ENCODE measurements at regions not wholly inside any gene's neighbourhood (a gene's known extent, or its start where the extent isn't known, plus 50 kb on each side); places are given as distances from the start of the nearest gene placed in this dataset.

DNA sequence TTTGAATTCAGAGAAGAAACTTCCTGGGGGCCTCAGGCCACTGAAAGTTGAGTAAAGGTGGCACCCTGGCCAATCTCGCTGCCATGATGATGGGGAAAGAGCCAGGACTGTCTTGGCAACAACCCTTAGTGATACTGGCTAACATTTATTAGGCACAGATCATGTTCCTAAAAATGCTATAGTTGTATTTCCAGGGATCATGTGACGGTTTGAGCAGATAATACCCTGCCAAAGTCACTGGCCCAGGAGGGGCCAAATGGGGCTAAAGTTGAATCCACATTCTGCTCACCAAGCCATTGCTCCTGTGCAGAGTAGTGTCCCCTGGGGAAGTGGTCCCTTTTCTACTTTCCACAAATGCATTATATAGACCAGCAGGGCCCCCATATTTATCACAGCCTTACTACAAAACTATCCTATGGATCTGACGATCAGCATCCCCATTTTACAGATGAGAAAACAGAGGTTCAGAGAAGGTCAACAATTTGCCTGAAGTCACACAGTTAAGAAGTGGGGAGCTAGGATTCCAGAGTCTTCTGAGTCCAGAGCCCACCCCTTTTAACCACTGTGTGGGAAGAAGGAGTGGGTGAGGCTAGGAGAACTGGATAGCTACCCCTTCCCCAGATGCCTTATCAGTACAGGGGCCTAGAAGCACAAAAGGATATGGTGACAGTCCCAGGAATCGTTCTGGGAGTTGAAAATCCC lies 300.0 kb upstream of the IRX3 start:
- Histone ChIP-seq H3K4me1 (ENCODE audit: control insufficient read depth in 1 of 2, low read depth in 2 of 2) (no peaks in the 10 kb centered on the region), H3K9me3 (no peaks in the 10 kb centered on the region), H3K27me3 (replicated peaks; ENCODE audit: insufficient read depth) (no peaks in the 10 kb centered on the region), H3K36me3 (no peaks in the 10 kb centered on the region), H3K27ac (no peak overlapping the region), H3K4me3 (no peak overlapping the region)
- DNase-seq (ENCODE audit: low spot score) (no peak), ATAC-seq (ENCODE audit: insufficient number of reproducible peaks, low FRiP score, low read depth) (no peak)
- TF ChIP-seq, protein P1, sequence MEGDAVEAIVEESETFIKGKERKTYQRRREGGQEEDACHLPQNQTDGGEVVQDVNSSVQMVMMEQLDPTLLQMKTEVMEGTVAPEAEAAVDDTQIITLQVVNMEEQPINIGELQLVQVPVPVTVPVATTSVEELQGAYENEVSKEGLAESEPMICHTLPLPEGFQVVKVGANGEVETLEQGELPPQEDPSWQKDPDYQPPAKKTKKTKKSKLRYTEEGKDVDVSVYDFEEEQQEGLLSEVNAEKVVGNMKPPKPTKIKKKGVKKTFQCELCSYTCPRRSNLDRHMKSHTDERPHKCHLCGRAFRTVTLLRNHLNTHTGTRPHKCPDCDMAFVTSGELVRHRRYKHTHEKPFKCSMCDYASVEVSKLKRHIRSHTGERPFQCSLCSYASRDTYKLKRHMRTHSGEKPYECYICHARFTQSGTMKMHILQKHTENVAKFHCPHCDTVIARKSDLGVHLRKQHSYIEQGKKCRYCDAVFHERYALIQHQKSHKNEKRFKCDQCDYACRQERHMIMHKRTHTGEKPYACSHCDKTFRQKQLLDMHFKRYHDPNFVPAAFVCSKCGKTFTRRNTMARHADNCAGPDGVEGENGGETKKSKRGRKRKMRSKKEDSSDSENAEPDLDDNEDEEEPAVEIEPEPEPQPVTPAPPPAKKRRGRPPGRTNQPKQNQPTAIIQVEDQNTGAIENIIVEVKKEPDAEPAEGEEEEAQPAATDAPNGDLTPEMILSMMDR (IDR thresholded peaks at IDR 0.05): no peak

DNA sequence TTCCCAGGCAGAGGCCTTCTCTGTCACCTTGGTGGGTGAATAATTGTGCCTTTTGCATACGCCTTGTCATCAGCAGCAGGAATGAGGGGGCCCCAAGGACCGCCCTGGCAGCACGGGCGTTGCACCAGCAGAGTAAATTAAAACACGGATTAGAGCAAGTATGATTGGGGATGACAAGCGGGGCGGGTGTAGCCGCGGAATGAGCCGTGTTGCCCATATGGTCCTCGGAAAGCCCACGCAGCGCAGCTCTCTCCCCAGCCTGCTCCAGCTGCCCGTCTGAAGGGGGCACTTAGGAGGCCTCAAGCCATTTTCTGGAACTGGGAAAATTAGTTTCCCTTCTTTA lies 299.4 kb upstream of the IRX3 start:
- no peak for ATAC-seq (ENCODE audit: insufficient number of reproducible peaks, low FRiP score, low read depth)
- Histone ChIP-seq H3K9me3 (no peaks in the 10 kb centered on the region), H3K4me1 (ENCODE audit: control insufficient read depth in 1 of 2, low read depth in 2 of 2) (no peaks in the 10 kb centered on the region), H3K36me3 (no peaks in the 10 kb centered on the region), H3K4me3 (no peak overlapping the region), H3K27ac (no peak overlapping the region), H3K27me3 (replicated peaks; ENCODE audit: insufficient read depth) (no peaks in the 10 kb centered on the region)
- no peak for DNase-seq (ENCODE audit: low spot score)
- TF ChIP-seq, protein P1 (IDR thresholded peaks at IDR 0.05): no peak

DNA sequence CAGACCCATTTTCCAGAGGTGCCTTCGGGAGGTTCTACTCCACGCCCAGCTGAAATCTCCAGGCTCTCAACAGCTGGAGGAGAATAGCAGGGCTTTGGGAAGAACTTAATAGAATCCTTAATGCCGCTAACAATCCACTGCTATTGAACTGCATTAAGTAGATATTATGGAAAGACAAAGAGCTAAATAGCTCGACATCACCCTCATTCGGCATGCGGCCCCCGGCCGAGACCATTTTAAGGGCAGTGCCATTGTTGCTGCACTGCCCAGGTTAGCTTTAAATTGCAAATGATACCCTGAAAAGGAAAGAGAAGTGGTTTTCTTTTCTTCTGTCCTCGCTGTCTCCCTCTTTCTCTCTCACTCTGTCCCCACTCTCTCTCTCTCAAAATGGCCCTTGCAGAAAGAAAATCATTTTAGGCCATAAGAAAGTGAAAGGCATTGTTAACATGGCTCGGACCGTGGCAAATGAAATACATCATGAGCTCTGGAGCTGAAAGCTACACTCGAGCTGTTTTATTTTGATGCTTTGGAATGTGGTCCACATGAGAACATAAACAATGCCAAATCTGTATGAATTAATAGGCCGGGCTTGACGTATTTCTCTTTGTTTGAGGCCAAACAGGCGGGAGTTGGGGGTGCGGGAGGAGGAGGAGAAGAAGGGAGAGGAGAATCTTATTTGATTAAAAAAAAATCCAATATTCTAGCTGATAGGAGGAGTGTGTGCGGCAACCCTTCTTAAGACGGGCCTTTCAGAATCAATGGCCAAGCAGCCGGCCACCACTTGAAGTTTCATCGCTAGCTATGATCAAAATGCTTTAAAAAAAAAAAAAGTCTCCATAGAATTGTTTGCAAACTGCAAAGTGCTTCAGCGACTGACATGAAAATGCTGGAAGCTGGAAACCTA lies 298.8 kb upstream of the IRX3 start:
- no peak for DNase-seq (ENCODE audit: low spot score)
- ATAC-seq (ENCODE audit: insufficient number of reproducible peaks, low FRiP score, low read depth): no peak
- H3K27me3 ChIP-seq (replicated peaks; ENCODE audit: insufficient read depth): no peaks in the 10 kb centered on the region

DNA sequence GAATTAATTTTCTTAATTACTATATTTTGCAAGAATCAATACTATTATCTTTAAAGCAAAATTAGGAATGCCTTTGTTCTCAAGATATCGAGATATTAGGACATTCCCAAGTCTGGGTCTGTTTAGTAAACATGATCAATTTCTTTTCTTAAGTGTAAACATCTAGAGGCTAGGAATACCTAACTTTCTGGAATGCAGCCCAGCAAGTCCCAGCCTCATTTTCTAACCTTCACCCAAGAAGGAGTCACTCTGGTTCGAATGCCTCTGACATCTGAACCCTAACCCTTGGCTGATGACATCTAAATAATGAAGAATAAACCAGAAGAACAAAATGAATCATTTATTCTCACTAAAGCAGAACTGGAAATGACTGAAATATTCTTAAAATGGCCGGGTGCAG lies 297.5 kb upstream of the IRX3 start:
- ATAC-seq (ENCODE audit: insufficient number of reproducible peaks, low FRiP score, low read depth) (no peak), DNase-seq (ENCODE audit: low spot score) (no peak)
- Histone ChIP-seq H3K4me1 (ENCODE audit: control insufficient read depth in 1 of 2, low read depth in 2 of 2) (no peaks in the 10 kb centered on the region), H3K27me3 (replicated peaks; ENCODE audit: insufficient read depth) (no peaks in the 10 kb centered on the region), H3K36me3 (no peaks in the 10 kb centered on the region), H3K9me3 (no peaks in the 10 kb centered on the region), H3K4me3 (no peak overlapping the region), H3K27ac (no peak overlapping the region)
- TF ChIP-seq, protein P1 (IDR thresholded peaks at IDR 0.05): no peak

More for the DNA sequence above, 298.8 kb upstream of the IRX3 start:
- H3K4me1 ChIP-seq (ENCODE audit: control insufficient read depth in 1 of 2, low read depth in 2 of 2): no peaks in the 10 kb centered on the region
- TF ChIP-seq, protein P1 (IDR thresholded peaks at IDR 0.05): no peak
- H3K9me3 ChIP-seq: no peaks in the 10 kb centered on the region
- H3K27ac ChIP-seq: no peak overlapping the region
- H3K36me3 ChIP-seq: no peaks in the 10 kb centered on the region
- H3K4me3 ChIP-seq: no peak overlapping the region

DNA sequence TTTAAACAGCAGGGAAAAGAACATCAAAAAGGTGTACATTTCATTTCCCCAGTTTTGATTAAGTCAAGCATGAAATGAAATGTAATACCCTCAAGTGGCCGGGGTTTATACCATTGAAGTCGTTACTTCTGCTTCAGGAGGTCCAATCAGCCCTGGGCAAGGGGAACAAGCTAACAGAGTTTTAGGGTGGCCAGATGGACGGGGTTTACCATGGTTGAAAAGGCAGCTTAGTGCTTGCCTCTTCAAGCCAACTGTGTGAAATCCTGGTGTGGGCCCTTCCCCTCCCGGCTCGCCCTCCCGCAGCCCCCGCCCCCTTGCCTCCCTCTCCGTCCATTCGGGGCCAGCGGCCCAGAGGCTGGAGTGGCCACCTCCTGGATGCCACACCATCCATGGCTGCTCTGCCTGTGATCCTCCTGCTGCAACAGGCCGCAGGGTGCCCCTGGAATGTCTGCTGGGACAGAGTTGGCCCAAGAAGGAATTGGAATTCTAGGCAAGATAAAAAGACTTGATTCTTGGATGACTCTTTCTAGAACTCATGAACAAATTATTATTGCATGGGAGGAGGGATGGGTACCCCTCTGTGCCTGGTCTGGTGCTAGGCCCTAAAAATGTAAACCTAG lies 296.2 kb upstream of the IRX3 start:
- Histone ChIP-seq H3K27ac (no peak overlapping the region), H3K27me3 (replicated peaks; ENCODE audit: insufficient read depth) (no peaks in the 10 kb centered on the region), H3K36me3 (no peaks in the 10 kb centered on the region), H3K4me3 (no peak overlapping the region), H3K4me1 (ENCODE audit: control insufficient read depth in 1 of 2, low read depth in 2 of 2) (no peaks in the 10 kb centered on the region), H3K9me3 (no peaks in the 10 kb centered on the region)
- DNase-seq (ENCODE audit: low spot score): no peak
- ATAC-seq (ENCODE audit: insufficient number of reproducible peaks, low FRiP score, low read depth): no peak
- TF ChIP-seq, protein P1 (IDR thresholded peaks at IDR 0.05): no peak

All from thoracic aorta (tissue), 2 donors.